ENCODE measurements at regions not wholly inside any gene's neighbourhood (a gene's known extent, or its start where the extent isn't known, plus 50 kb on each side); places are given as distances from the start of the nearest gene placed in this dataset.

- intact Hi-C loops (cut with micrococcal nuclease) = no loop called here
- POLR2A ChIA-PET = no interaction called here
- ATAC-seq (no peak), DNase-seq (ENCODE audit: low read depth, low spot score) (no peak)
- Histone ChIP-seq H3K36me3 (ENCODE audit: control insufficient read depth in 1 of 2, insufficient read depth in 2 of 2, low read length in 2 of 2) (no peaks in the 10 kb centered on the region), H3K79me2 (ENCODE audit: insufficient read depth, low read length) (no peaks in the 10 kb centered on the region), H3K4me3 (replicated peaks in 1 of 2; ENCODE audit: low read depth in 1 of 2, low read length in 2 of 2) (no peak overlapping the region), H2AFZ (ENCODE audit: low read depth, low read length, poor library complexity, severe bottlenecking) (no peak overlapping the region), H3K27ac (ENCODE audit: low read depth, low read length) (no peak overlapping the region), H3K9me2 (ENCODE audit: insufficient read depth) (no peaks in the 10 kb centered on the region), H3K4me2 (ENCODE audit: low read length) (no peak overlapping the region), H3K9me3 (ENCODE audit: control insufficient read depth in 1 of 2, insufficient read depth in 1 of 2, low read depth in 1 of 2, low read length in 2 of 2) (no peaks in the 10 kb centered on the region), H4K20me1 (ENCODE audit: insufficient read depth) (no peaks in the 10 kb centered on the region), H3K27me3 (ENCODE audit: insufficient read depth, low read length) (0 out of 2 replicates have a peak, but pooled peaks cover 5% of the 10 kb centered on the region), H3K9ac (ENCODE audit: low read length) (no peak overlapping the region), H3K4me1 (ENCODE audit: control insufficient read depth in 1 of 2, insufficient read depth in 2 of 2, low read length in 2 of 2) (no peaks in the 10 kb centered on the region)
- TF ChIP-seq ZBTB33 (IDR thresholded peaks at IDR 0.05; ENCODE audit: extremely low read depth, insufficient replicate concordance, low read length) (no peak), JUND (IDR thresholded peaks at IDR 0.05) (no peak), FOSL1 (IDR thresholded peaks at IDR 0.05; ENCODE audit: low read depth) (no peak), SIN3A (IDR thresholded peaks at IDR 0.05; ENCODE audit: low read depth) (no peak), EZH2phosphoT487 (IDR thresholded peaks at IDR 0.05; ENCODE audit: borderline replicate concordance) (no peak), ZFX (IDR thresholded peaks at IDR 0.05) (no peak), EGR1 (IDR thresholded peaks at IDR 0.05; ENCODE audit: low read depth) (no peak), RAD21 (IDR thresholded peaks at IDR 0.05; ENCODE audit: low read depth) (no peak), EZH2 (IDR thresholded peaks at IDR 0.05) (no peak), POLR2A (IDR thresholded peaks at IDR 0.05; ENCODE audit: borderline replicate concordance, extremely low read depth, insufficient read depth, insufficient read length) (no peak), POLR2AphosphoS5 (IDR thresholded peaks at IDR 0.05; ENCODE audit: low read depth, low read length) (no peak), ATF3 (IDR thresholded peaks at IDR 0.05) (no peak), SP1 (IDR thresholded peaks at IDR 0.05; ENCODE audit: low read depth) (no peak), ELF1 (IDR thresholded peaks at IDR 0.05; ENCODE audit: borderline replicate concordance, low read depth) (no peak), CBX3 (IDR thresholded peaks at IDR 0.05; ENCODE audit: low read depth) (no peak)
- no TSS peak for BruUV-seq (replicated peaks)
- CTCF ChIA-PET = no interaction called here
- RAD21 ChIA-PET (ENCODE audit: low non-redundant PET in 1 of 2, low total read pairs in 2 of 2, uncharacterized antibody in 2 of 2, unreplicated experiment in 2 of 2) = no interaction called here
Observed at GRCh38 chr1:184860985-184861754, 106.5 kb upstream of the EDEM3 start.
